ENCODE measurements at regions not wholly inside any gene's neighbourhood (a gene's known extent, or its start where the extent isn't known, plus 50 kb on each side); places are given as distances from the start of the nearest gene placed in this dataset.

- no peak for DNase-seq (ENCODE audit: low read depth, low spot score)
Measured at GRCh38 chr15:70324001-70324974, 226.6 kb upstream of the TLE3 start.

GRCh38 chr15:70323111-70323851 lies 225.6 kb upstream of the TLE3 start:
- DNase-seq (ENCODE audit: low read depth, low spot score), result no peak

- no peak for DNase-seq (ENCODE audit: low read depth, low spot score)
Measured at GRCh38 chr15:70322051-70322668, 224.4 kb upstream of the TLE3 start.

- DNase-seq (ENCODE audit: low read depth, low spot score), result no peak
Measured at GRCh38 chr15:70321172-70321819, 223.6 kb upstream of the TLE3 start.

- no peak for DNase-seq (ENCODE audit: low read depth, low spot score)
Measured at GRCh38 chr15:70320482-70320881, 222.8 kb upstream of the TLE3 start.

GRCh38 chr15:70320077-70320476 lies 222.4 kb upstream of the TLE3 start:
- DNase-seq (ENCODE audit: low read depth, low spot score), result no peak

- DNase-seq (ENCODE audit: low read depth, low spot score), result no peak
Measured at GRCh38 chr15:70319466-70319865, 221.7 kb upstream of the TLE3 start.

GRCh38 chr15:70318594-70319465 lies 221.1 kb upstream of the TLE3 start:
- DNase-seq (ENCODE audit: low read depth, low spot score), result no peak

GRCh38 chr15:70316059-70316600 lies 218.4 kb upstream of the TLE3 start:
- no peak for DNase-seq (ENCODE audit: low read depth, low spot score)

GRCh38 chr15:70315431-70315830 lies 217.7 kb upstream of the TLE3 start:
- no peak for DNase-seq (ENCODE audit: low read depth, low spot score)

GRCh38 chr15:70314688-70315087 lies 217.0 kb upstream of the TLE3 start:
- no peak for DNase-seq (ENCODE audit: low read depth, low spot score)

GRCh38 chr15:70314018-70314354 lies 216.3 kb upstream of the TLE3 start:
- DNase-seq (ENCODE audit: low read depth, low spot score), result no peak

GRCh38 chr15:70313099-70314017 lies 215.6 kb upstream of the TLE3 start:
- no peak for DNase-seq (ENCODE audit: low read depth, low spot score)

GRCh38 chr15:70311821-70312220 lies 214.1 kb upstream of the TLE3 start:
- no peak for DNase-seq (ENCODE audit: low read depth, low spot score)

GRCh38 chr15:70309716-70310115 lies 212.0 kb upstream of the TLE3 start:
- DNase-seq (ENCODE audit: low read depth, low spot score), result no peak

- DNase-seq (ENCODE audit: low read depth, low spot score), result no peak
Measured at GRCh38 chr15:70308735-70309434, 211.2 kb upstream of the TLE3 start.

- no peak for DNase-seq (ENCODE audit: low read depth, low spot score)
Measured at GRCh38 chr15:70308011-70308734, 210.5 kb upstream of the TLE3 start.

GRCh38 chr15:70306582-70306981 lies 208.9 kb upstream of the TLE3 start:
- DNase-seq (ENCODE audit: low read depth, low spot score), result no peak

All from activated naive CD8-positive, alpha-beta T cell treated with anti-CD3 and anti-CD28 coated beads, Interleukin-2, amount 50 U/mL, for 16 hours (primary cell).